ENCODE measurements at regions not wholly inside any gene's neighbourhood (a gene's known extent, or its start where the extent isn't known, plus 50 kb on each side); places are given as distances from the start of the nearest gene placed in this dataset.
A peak's percentile ranks its signal among the peaks of the same experiment; 100 is the strongest.
"Not testable (repeated sequence)": the region's sequence is repeated elsewhere in the genome, so short reads cannot be mapped to it uniquely, and the experiment has no call there.

DNA sequence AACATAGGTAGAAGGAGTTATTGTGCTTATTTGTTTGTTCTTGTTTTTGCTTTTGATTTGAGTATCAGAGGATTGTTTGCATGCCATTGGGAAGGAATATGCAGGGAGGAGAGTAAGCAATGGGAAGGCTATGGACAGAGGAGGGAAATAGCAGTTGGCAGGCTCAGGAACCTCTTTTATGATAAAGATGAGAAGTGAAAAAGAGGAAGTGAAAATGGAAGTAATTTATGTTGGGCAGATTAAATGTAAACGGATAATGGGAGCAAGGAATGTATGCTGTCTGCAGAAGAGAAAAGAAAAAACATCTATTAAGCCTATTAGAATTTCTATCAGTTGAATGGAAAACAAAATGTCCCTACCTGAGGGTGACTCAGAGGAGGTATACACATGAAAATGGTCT lies 90.1 kb upstream of the NPSR1 start:
- H3K4me1 ChIP-seq (ENCODE audit: low read depth), result no peaks in the 10 kb centered on the region
- intact Hi-C loops (cut with DNase I, micrococcal nuclease), result no loop called here
- no peaks in the 10 kb centered on the region for H3K36me3 ChIP-seq (ENCODE audit: low read depth)
- no peak for DNase-seq
- ATAC-seq, result no peak
- TF ChIP-seq, protein P1, sequence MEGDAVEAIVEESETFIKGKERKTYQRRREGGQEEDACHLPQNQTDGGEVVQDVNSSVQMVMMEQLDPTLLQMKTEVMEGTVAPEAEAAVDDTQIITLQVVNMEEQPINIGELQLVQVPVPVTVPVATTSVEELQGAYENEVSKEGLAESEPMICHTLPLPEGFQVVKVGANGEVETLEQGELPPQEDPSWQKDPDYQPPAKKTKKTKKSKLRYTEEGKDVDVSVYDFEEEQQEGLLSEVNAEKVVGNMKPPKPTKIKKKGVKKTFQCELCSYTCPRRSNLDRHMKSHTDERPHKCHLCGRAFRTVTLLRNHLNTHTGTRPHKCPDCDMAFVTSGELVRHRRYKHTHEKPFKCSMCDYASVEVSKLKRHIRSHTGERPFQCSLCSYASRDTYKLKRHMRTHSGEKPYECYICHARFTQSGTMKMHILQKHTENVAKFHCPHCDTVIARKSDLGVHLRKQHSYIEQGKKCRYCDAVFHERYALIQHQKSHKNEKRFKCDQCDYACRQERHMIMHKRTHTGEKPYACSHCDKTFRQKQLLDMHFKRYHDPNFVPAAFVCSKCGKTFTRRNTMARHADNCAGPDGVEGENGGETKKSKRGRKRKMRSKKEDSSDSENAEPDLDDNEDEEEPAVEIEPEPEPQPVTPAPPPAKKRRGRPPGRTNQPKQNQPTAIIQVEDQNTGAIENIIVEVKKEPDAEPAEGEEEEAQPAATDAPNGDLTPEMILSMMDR (IDR thresholded peaks at IDR 0.05), result no peak
- H3K4me3 ChIP-seq, result no peak overlapping the region
- H3K9me3 ChIP-seq, result no peaks in the 10 kb centered on the region

GRCh38 chr7:34569975-34570699 lies 87.9 kb upstream of the NPSR1 start:
- ATAC-seq (no peak), DNase-seq (no peak)
- TF ChIP-seq, protein P1 (IDR thresholded peaks at IDR 0.05), result no peak
- Histone ChIP-seq H3K36me3 (ENCODE audit: low read depth) (no peaks in the 10 kb centered on the region), H3K9me3 (no peaks in the 10 kb centered on the region), H3K4me3 (no peak overlapping the region), H3K4me1 (ENCODE audit: low read depth) (no peaks in the 10 kb centered on the region)
- intact Hi-C loops (cut with DNase I, micrococcal nuclease), result no loop called here

DNA sequence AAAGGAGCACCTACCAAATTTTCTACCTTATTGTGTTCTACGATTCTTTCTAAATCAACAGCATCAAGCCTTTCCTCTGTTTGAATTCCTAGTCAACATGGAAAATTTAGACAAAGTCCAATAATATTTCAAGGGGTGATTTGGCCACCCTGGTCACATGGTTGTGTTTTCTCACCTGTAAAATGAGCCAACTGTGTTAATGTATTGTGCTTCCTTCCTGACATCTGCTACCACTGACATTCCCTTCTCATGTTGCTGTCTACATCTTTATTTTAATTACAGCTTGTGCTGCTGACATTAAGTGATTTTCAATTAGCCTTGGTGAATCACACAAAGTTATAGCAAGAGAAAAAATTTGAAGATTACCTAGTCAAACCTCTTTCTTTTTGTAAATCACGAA lies 83.0 kb upstream of the NPSR1 start:
- H3K9me3 ChIP-seq, result no peaks in the 10 kb centered on the region
- intact Hi-C loops (cut with DNase I, micrococcal nuclease), result no loop called here
- no peaks in the 10 kb centered on the region for H3K36me3 ChIP-seq (ENCODE audit: low read depth)
- TF ChIP-seq, protein P1 (IDR thresholded peaks at IDR 0.05), result no peak
- no peaks in the 10 kb centered on the region for H3K4me1 ChIP-seq (ENCODE audit: low read depth)
- H3K4me3 ChIP-seq, result no peak overlapping the region
- ATAC-seq, result no peak
- no peak for DNase-seq

DNA sequence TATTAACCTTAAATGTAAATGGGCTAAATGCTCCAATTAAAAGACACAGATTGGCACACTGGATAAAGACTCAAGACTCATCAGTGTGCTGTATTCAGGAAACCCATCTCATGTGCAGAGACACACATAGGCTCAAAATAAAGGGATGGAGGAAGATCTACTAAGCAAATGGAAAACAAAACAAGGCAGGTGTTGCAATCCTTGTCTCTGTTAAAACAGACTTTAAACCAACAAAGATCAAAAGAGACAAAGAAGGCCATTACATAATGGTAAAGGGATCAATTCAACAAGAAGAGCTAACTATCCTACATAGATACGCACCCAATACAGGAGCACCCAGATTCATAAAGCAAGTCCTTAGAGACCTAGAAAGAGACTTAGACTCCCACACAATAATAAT lies 80.1 kb upstream of the NPSR1 start:
- H3K4me1 ChIP-seq (ENCODE audit: low read depth); ATAC-seq; H3K4me3 ChIP-seq; intact Hi-C loops (cut with DNase I, micrococcal nuclease); DNase-seq; H3K36me3 ChIP-seq (ENCODE audit: low read depth); H3K9me3 ChIP-seq: not testable (repeated sequence)

- H3K9me3 ChIP-seq; intact Hi-C loops (cut with DNase I, micrococcal nuclease); H3K4me1 ChIP-seq (ENCODE audit: low read depth); ATAC-seq; H3K36me3 ChIP-seq (ENCODE audit: low read depth); DNase-seq; H3K4me3 ChIP-seq: not testable (repeated sequence)
Measured at GRCh38 chr7:34581698-34582097, 76.3 kb upstream of the NPSR1 start.

- H3K4me1 ChIP-seq (ENCODE audit: low read depth), result no peaks in the 10 kb centered on the region
- TF ChIP-seq, protein P1 (IDR thresholded peaks at IDR 0.05), result no peak
- ATAC-seq, result no peak
- no peak for DNase-seq
- intact Hi-C loops (cut with DNase I, micrococcal nuclease), result no loop called here
- peaks cover 3% of the 10 kb centered on the region for H3K9me3 ChIP-seq
- no peaks in the 10 kb centered on the region for H3K36me3 ChIP-seq (ENCODE audit: low read depth)
- no peak overlapping the region for H3K4me3 ChIP-seq
Measured at GRCh38 chr7:34584526-34584925, 73.5 kb upstream of the NPSR1 start.

DNA sequence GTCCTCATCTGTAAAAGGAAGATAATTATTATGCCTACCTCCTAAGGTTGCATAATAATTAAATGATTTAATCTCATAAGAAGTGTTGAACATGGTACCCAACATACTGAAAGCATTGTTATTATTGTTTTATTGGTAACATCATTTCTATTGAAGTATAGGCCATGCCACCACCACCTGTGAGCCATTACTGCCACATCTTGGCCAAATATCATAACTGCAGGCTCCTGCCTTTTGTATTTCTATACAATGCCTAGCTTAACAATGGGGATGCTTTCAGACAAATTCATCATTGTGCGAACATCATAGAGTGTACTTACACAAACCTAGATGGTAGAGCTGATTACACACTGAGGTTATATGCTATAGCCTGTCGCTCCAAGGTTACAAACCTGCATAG lies 61.1 kb upstream of the NPSR1 start:
- intact Hi-C loops (cut with DNase I, micrococcal nuclease), result no loop called here
- Histone ChIP-seq H3K9me3 (no peaks in the 10 kb centered on the region), H3K36me3 (ENCODE audit: low read depth) (no peaks in the 10 kb centered on the region), H3K4me1 (ENCODE audit: low read depth) (no peaks in the 10 kb centered on the region), H3K4me3 (no peak overlapping the region)
- DNase-seq (peak in 2 of 3 donors; percentile 7 to 19), ATAC-seq (no peak)
- TF ChIP-seq, protein P1 (IDR thresholded peaks at IDR 0.05), result no peak

Data from mucosa of descending colon (tissue), 3 donors.